ENCODE measurements at regions not wholly inside any gene's neighbourhood (a gene's known extent, or its start where the extent isn't known, plus 50 kb on each side); places are given as distances from the start of the nearest gene placed in this dataset.

- intact Hi-C loops (cut with micrococcal nuclease): no loop called here
Observed at GRCh38 chr3:82294609-82295008, 533.2 kb upstream of the GBE1 start.

- intact Hi-C loops (cut with micrococcal nuclease): no loop called here
Observed at GRCh38 chr3:82293867-82294266, 532.4 kb upstream of the GBE1 start.

GRCh38 chr3:82293435-82293834 is 532.0 kb upstream of the GBE1 start:
- intact Hi-C loops (cut with micrococcal nuclease): no loop called here

GRCh38 chr3:82287562-82287961 is 526.1 kb upstream of the GBE1 start:
- intact Hi-C loops (cut with micrococcal nuclease): no loop called here

GRCh38 chr3:82281205-82281604 is 519.8 kb upstream of the GBE1 start:
- intact Hi-C loops (cut with micrococcal nuclease): no loop called here

GRCh38 chr3:82276992-82277391 is 515.5 kb upstream of the GBE1 start:
- intact Hi-C loops (cut with micrococcal nuclease): no loop called here

- intact Hi-C loops (cut with micrococcal nuclease): no loop called here
Observed at GRCh38 chr3:82274897-82275296, 513.5 kb upstream of the GBE1 start.

- intact Hi-C loops (cut with micrococcal nuclease): no loop called here
Observed at GRCh38 chr3:82265747-82266146, 504.3 kb upstream of the GBE1 start.

- intact Hi-C loops (cut with micrococcal nuclease): no loop called here
Observed at GRCh38 chr3:82262193-82262592, 500.7 kb upstream of the GBE1 start.

GRCh38 chr3:82261637-82262036 is 500.2 kb upstream of the GBE1 start:
- intact Hi-C loops (cut with micrococcal nuclease): no loop called here

- intact Hi-C loops (cut with micrococcal nuclease): no loop called here
Observed at GRCh38 chr3:82261013-82261412, 499.6 kb upstream of the GBE1 start.

GRCh38 chr3:82259994-82260393 is 498.5 kb upstream of the GBE1 start:
- intact Hi-C loops (cut with micrococcal nuclease): no loop called here

GRCh38 chr3:82240322-82240721 is 478.9 kb upstream of the GBE1 start:
- intact Hi-C loops (cut with micrococcal nuclease): no loop called here

- intact Hi-C loops (cut with micrococcal nuclease): no loop called here
Observed at GRCh38 chr3:82236257-82236656, 474.8 kb upstream of the GBE1 start.

- intact Hi-C loops (cut with micrococcal nuclease): no loop called here
Observed at GRCh38 chr3:82229397-82229796, 468.0 kb upstream of the GBE1 start.

- intact Hi-C loops (cut with micrococcal nuclease): no loop called here
Observed at GRCh38 chr3:82224661-82225060, 463.2 kb upstream of the GBE1 start.

GRCh38 chr3:82222401-82222800 is 461.0 kb upstream of the GBE1 start:
- intact Hi-C loops (cut with micrococcal nuclease): no loop called here

- intact Hi-C loops (cut with micrococcal nuclease): no loop called here
Observed at GRCh38 chr3:82217571-82217970, 456.1 kb upstream of the GBE1 start.

- intact Hi-C loops (cut with micrococcal nuclease): no loop called here
Observed at GRCh38 chr3:82208002-82208710, 446.7 kb upstream of the GBE1 start.

GRCh38 chr3:82202269-82202668 is 440.8 kb upstream of the GBE1 start:
- intact Hi-C loops (cut with micrococcal nuclease): no loop called here

- intact Hi-C loops (cut with micrococcal nuclease): no loop called here
Observed at GRCh38 chr3:82201316-82201715, 439.9 kb upstream of the GBE1 start.

- intact Hi-C loops (cut with micrococcal nuclease): no loop called here
Observed at GRCh38 chr3:82198009-82198408, 436.6 kb upstream of the GBE1 start.

- intact Hi-C loops (cut with micrococcal nuclease): no loop called here
Observed at GRCh38 chr3:82196645-82197044, 435.2 kb upstream of the GBE1 start.

GRCh38 chr3:82194870-82195269 is 433.4 kb upstream of the GBE1 start:
- intact Hi-C loops (cut with micrococcal nuclease): no loop called here

Data from T-helper 2 cell treated with Interferon-gamma antibody and Interleukin-4, amounts not matched to agents 100 ng/mL and 5 ng/mL, for 36 hours (primary cell).